HG03378 (cell line): ENCODE measurements at regions not wholly inside any gene's neighbourhood (a gene's known extent, or its start where the extent isn't known, plus 50 kb on each side); places are given as distances from the start of the nearest gene placed in this dataset.

Experiments used
- ATAC-seq: cut with Tn5 transposase; IDR thresholded peaks from one replicate; pipeline ENCODE4 v1.9.1; 2021; ENCODE audit warnings: mild to moderate bottlenecking, moderate library complexity; ENCODE audit not compliant: unreplicated experiment

DNA sequence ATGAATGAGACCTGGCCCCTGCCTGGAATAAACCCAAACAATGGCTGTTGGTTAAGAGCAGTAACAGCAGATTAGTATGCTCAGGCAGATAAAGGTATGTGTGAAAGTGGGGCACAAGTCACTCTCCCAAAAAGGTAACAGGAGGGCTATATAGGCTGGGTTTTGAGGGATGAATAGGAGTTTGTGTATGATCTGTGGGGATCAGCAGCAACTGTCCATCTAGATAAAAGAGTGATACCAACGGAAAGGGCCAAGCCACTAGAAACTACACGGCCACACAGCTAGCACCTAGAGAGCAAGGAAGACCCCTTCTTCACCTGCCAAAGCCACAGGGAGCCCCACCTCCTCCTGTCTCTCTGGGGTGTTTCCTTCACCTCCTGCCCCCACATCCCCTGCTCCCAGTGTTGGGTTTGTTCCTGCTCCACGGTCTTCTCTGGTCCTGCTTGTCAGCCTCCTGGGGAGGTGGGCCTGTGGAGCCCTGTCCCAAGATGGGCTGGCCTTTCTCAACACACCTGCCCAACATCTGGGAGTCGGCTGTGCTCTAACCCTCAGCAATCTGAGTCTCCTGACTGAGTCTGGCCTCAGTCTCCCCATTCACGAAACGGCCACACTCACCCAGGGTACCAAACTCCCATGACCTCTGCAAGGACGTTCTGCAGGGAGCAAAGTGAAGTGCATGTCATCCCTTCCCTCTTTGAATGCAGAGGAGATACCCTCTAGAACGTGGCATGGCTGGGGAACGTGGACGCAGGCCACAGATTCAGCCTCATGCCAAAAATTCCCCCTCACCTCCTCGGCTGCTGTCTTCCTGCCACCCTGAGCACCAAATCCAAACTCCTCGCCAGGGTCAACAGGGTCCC is 108.2 kb downstream of the NCOR2 start:
- ATAC-seq: no peak

DNA sequence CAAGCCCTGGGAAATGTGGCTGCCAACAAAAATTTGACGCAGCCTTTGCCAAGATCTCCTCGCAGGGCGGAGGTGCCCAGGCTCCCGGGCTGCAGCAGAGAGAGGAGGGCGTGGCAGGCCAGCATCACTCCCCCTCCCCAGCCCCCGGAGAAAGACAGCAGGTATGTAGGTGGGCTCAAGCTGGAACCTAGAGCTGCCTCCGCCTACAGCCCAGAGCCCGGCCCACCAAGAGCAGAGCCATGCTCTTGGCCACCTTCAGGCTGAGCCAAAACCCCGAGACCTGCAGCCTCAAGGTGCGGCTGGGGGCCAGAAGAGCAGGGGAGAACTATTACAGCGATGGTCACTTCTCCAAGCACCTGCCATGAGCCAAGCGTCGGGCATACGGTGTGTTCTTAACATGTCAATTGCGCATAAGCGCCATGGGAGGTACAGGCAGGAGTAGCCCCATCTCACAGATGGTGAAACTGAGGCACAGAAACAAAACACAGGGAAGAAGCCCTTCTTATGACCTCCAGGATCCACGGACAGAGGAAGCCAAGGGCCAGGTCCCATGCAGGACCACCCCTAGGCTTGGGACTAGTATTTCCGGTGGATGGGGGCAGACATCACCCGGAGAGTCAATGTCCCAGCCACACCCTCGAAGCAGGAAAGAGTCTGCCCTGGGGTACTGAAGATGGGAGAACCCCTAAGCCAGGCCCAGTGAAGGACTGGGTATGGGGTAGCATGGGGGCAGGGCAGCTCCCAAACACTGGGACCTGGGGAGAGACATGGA is 109.0 kb downstream of the NCOR2 start:
- ATAC-seq: no peak

DNA sequence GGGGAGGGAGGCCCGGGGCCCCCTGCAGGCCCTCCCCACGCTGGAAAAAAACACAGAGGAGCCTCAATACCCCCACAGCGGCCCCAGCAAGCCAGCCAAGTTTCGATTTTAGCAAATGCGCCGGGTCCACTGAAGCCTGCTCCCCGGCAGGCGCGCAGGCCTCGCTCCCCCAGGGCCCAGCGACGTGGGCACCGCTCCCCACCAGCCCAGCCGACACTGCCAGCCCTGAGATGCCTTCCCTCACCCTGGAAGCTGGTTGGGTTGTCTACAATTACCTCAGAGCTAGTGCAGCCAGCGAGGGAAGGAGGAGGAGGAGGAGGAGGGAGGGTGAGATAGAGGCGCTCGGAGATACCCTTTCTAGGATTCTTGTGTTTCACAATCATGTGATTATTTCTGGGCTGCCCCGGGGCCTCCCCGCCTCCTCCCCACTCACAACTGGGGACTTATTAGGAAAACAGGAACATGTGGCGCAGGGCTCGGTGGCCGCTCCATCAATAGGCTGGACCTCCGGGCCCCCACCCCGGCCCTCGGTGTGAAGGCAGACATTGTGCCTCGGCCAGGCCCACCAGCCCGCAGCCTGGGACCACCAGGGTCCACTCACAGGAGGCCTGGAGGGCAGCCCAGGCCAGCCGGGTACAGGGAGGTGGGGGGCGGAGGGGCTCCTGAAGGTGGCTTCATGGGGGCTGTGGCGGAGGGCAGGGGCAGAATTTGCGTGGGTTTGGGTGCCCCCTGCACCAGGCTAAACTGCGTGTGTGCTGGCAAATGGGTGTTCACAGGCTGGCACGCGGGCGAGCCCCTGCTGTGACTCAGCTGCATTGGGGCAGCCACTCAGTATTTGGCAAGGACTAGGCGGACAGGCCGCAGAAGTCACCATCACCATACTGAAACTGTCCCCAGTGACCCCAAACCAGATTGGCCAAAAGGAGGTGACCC is 109.9 kb downstream of the NCOR2 start:
- peak; percentile 32 for ATAC-seq

DNA sequence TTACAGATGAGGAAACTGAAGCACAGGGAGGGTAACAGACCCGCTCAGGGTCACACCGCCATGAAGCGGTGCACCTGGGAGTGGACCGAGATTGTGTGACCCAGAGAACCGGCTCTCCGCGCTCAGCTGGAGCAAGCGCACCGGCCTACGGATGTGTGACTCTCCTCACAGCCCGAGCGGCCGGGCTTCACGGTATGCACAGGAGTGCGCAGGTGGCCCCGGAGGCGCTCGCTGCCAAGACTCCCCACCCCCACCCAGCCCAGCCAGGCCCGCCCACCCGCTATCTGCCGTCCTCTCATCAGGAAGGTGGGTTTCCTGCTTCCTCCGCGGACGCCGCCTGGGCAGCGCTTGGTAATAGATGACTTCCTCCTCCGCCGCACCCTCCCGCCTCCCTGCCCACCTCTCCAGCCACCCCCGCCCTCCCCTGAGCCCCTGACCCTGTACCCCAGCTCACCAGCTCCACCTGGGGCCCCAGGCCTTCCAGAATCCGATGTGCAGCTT is 110.7 kb downstream of the NCOR2 start:
- no peak for ATAC-seq

DNA sequence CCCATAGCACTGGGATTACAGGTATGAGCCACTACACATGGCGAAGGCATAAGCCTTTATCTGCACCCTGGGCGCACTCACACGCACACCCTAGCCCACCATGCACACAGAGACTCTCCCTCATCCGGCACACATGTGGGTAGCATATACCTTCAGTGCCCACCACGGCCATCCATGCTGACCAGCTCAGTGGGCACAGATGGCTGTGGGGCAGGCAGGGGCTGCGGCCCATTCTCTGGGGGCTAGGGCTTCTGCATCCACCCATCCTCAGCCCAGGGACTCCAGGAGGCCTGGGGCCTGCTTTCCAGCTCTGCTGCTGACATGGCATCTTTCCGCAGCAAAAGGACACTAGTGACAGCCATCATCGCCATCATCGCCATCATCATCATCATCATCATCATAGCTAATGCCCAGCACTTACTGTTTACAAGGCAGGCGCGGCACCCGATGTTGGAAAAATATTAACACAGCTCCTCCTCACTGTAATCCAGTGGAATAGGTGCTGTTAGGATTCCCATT is 111.2 kb downstream of the NCOR2 start:
- ATAC-seq: no peak

DNA sequence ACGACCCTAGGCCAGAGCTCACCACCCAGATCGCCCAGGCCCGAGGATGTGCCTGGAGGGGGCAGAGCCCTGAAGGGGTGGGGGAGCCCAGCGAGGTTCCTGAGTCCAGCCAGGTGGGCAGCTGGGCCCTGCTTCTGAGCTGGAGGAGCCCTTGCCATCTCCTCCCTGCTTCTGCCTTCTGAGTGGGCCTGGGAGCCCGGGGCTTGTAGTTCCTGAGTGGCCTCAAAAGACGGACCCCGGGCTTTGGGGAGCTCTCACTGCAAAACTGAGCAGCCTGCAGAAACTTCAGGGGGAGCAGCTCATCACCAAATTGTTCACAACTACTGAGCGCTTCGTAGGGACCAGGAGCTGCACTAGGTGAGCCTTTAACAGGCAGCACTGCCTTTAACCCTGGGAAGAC is 112.1 kb downstream of the NCOR2 start:
- ATAC-seq: no peak

DNA sequence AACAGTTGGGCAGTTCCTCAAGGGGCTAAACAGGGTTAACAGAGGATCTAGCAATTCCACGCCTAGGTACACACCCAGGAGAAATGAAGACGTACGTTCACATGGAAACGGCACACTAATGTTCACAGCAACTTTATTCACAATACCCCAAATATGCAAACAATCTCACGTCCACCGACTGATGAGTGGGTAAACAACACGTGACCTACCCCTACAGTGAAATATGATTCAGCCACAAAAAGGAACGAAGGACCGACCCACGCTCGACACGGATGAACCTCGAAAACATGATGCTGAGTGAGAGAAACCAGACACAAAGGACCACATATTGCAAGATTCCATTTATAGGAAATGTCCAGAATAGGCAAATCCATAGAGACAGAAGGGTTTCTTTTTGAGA is 112.7 kb downstream of the NCOR2 start:
- no peak for ATAC-seq

DNA sequence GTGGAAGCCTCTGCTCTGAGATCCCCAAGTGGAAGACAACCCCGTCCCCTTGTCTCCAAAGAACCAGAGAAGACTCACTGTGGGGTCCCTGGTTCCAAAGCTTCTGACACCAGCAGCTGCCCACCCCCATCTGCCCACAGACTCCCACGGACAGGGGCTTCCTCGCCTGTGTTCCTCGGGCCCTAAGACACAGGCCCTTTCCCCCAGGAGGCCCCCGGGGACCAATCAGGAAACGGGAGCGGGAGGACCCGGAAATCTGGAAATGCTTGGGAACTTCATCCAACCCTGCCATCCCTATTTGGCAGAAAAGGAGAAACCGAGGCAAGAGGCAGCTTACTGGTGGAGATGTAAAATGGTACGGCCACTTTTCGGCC is 113.1 kb downstream of the NCOR2 start:
- ATAC-seq: no peak

DNA sequence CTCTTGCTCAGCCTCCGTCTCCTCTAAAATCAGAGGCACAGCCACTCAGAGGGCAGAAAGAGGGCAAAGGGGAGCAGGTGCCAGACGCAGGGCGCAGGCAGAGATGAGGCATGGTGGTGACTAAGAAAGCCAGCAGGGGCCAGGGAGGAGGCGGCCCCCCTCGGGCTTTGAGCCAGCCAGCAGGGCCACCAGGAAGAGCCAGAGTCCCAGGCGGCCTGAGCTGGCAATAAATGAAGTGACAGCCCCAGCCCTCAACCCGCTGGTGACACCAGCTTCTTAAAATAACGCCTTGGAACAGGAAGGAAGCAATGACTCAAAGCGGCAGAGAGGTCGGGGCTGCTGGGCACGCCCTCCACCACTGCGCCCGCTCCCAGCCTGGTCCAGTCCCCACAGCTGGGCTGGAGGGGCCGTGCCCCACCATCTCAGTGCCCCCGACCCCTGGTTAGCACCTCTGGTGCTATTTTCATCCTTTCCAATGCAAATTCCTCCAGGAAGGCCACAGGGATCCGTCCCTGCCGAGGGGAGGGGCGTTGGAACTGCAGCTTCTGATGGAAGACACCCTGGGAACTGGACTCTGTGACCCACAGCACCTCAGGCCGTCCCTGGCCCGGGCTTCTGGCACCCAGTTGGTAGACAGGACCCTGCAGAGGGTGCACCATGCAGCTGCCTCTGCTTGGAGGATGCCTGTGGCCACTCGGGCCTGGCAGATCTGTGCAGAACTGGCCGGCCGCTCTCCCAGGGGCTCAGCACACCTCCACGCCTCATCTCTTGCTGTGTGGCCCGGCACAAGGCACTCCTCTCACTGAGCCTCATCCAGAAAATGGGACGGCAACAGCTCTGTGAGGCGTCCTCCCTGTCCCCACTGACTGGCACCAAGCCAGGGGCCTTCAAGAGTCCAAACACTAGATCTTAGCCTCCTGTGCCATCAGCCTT is 113.7 kb downstream of the NCOR2 start:
- ATAC-seq: peak; percentile 73

DNA sequence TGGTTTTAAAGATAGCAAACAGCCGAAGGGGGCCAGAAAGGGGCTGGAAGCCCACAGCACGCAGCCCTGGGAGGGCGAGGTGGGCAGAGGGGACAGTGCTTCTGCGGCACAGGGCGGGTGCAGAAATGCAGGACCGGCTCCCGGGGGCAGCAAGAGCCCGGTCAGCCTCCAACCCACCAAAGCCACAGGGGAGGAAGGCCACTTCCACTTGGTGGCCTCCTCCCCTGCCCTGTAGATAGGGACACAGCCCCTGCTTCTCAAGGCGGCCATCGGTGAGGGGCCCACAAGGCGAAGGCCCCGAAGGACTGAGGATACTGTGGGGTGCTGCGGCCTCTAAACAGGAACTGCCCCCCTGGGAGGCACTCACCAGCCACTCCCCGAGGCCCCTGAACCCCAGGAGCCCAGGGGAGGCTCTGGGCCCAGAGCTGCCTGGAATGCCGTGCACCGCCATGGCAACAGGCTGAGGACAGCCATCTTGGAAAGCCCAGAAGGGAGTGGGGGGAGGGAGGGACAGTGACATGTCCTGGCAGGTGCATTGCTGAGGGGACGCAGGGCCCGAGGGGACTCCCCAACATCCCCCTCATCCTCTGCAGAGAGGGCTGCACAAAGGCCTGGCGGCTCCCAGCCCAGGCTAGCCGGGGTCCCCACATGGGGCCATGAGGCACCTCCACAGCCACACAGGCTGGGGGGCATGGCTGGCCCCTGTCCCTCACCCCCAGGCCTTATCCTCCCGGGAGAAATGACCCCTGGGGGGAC is 114.7 kb downstream of the NCOR2 start:
- ATAC-seq: no peak

DNA sequence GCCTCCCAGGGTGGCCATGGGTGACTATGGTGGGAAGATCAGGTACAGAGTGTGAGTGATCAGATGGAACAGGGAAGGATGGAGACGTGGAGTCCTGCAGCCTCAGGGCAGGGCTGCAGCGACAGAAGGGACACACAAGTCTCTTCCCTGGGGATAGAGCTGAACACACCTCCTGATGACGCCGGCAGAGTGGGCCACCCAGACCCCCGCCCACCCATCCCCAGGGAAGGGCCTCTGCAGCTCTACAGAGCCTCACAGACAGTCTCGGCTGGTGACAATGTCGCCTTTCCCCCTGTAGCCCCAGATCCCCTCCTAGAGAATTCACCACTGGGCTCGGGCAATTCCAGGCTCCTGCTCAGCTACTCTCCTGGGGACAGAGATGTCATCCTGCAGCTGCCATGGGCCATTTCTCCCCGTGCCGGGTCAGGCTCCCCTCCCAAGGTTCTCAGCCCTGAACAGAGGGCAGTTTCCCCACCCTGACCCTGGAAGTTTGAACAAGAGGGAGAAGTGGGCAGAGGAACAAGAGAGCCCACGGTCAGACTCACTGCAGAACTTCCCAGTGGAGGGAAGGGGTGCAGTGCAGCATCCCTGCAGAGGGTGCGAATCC is 115.7 kb downstream of the NCOR2 start:
- no peak for ATAC-seq

DNA sequence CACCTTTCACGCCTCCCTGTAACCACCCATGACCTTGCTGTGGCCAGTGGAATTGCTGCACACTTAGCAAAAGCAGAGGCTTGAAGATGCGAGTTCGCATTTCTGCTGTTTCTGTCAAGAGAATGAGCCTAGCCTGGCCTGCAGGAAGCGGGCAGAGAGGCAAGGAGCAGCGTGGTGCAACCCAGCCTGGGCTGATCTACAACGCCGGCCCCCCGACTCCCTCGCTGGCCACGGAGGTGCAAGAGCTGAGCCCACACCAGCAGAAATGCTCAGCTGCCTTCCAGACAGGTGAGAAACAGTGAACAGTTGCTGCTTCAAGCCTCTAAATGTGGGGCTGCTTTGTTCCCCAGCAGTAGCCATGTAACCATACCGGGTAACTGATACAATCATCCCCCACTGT is 116.4 kb downstream of the NCOR2 start:
- ATAC-seq: no peak

DNA sequence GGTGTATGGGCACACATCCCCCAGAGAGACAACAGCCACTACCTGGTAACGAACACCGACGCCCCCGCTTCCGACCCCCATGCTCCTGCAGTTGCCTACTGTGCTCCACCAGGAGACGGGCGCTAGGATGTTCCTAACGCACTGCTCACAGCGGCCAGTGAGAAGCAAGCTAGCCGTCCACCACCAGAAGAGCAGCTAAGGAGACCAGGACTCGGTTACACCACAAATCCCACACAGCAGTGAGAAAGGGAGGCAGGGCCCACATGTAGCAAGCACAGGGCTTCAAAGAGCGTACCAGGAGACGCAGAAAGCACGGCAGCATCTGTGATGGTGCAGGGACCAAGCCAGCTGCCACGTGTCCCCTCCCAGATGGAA is 117.0 kb downstream of the NCOR2 start:
- ATAC-seq: no peak

DNA sequence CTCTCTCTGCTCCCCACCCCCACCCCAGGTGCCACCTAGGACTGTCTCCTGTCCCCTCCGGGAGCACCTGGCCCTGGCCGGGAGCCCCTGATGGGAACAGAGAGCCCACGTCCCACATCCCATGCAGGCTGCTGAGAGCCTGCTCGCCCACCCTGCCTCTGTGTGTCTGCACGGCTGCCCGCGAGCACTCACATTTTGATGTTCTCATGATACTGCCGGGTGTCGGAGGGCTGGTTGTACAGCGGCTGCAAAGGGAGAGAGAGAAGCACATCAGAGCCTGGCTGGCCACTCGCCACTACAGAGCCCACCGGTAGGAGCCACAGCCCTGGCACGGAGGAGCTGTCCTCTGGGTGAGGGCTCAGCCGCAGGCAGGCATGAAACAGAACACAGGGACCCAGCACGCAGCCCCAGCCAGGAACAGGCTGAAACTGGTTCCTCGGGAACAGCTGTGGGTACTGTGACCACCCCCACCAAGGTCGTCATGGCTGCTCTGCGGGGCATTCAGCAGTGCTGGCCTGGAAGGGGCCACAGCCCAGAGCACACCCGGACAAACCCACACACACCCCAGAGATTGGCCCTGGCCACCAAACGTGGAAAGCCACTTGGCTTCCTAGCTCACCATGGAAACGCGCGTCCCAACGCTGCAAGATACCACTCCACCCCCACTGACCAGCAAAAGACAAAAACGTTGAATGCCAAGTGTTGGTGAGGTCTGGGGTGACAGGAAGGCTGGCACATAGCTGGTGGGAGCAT is 117.6 kb downstream of the NCOR2 start:
- ATAC-seq: no peak

DNA sequence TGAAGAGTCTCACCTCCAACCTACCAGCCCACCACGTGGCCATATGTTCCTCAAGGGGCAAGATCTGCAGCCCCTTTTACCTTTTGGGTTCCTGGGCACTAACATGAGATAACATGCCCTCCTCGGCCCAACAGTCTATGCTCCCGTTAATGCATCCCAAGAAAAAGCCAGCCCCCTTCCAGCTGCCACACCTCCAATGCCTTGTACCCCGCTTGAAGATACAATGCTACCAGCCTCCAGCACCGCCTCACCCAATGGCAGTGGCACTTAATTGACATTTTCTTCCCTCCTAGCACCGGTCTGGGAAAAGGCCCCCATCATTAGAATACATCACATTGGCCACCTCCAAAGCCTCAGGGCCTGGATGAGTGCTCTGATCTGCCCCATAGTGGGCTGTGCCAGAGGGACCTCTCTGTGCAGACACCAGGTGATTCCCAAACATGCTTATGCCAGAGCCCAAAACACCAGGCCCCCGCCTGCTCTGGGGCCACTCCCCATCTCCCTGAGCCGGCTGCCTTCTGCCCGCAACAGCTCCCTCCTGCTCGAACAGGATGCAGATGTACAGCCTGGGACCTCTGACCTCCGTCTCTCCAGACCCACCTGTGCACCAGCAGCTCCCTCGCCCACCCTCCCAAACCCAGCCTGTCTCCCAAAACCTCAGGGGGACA is 118.3 kb downstream of the NCOR2 start:
- ATAC-seq: no peak

DNA sequence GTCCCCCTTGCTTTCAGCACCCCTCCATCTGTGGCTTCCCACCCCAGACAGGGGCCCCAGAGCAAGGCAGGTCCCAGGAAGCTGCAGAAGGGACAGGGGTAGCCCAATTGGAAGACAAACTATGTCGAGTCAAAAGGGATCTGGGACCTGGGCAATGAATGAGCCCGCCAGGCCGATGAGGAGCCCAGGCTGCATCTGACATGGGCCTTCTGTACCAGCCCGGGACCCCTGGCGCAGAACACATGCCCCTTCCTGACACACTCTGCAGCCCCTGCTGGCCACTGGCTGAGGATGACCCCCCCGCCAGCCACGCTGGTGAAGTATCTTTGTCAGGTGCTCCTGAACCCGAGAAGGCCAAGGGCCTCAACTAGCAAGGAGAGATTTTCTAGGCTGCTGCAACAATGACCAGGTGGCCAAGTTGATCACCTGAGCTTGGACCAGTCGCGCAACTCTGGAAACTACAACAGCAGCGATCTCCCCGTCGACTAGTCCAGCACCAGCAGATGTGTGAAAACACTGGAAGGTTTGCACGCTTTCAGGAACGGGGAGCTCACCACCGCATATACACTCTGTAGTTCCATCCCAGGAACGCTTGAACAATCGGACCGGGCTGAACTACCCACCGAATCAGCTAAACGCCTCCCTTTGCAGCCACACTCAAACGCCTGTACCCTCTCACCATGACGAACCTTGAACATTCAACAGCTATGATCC is 119.0 kb downstream of the NCOR2 start:
- ATAC-seq: no peak

DNA sequence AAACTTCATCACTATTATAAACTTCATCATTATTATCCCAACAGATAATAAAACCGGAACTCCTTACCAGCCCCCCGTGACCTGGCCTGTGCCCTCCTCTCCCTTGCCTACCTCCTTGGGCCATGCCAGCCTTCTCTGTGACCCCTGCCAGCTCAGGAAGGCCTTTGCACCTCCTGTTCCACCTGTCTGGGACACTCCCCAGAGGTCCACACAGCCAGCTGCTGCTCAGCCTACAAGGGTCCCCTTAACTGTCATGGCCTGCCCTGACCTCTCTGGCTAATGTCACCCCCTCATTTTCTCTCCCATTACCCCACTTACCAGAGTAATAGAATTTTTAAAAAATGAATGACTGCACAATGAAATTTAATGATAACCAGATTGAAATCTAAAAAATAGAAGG is 121.0 kb downstream of the NCOR2 start:
- ATAC-seq: no peak
